ENCODE measurements at regions not wholly inside any gene's neighbourhood (a gene's known extent, or its start where the extent isn't known, plus 50 kb on each side); places are given as distances from the start of the nearest gene placed in this dataset.

- Mint-ChIP-seq H3K4me1 (no peaks in the 10 kb centered on the region), H3K36me3 (ENCODE audit: low read depth) (no peaks in the 10 kb centered on the region), H3K27ac (no peak overlapping the region), H3K9me3 (peaks cover 9% of the 10 kb centered on the region), H3K27me3 (no peaks in the 10 kb centered on the region), H3K4me3 (no peak overlapping the region)
- CTCF ChIA-PET = no interaction called here
- POLR2A ChIA-PET = no interaction called here
- DNase-seq = no peak
Observed at GRCh38 chr18:65288908-65289307, 461.9 kb upstream of the CDH7 start.

DNA sequence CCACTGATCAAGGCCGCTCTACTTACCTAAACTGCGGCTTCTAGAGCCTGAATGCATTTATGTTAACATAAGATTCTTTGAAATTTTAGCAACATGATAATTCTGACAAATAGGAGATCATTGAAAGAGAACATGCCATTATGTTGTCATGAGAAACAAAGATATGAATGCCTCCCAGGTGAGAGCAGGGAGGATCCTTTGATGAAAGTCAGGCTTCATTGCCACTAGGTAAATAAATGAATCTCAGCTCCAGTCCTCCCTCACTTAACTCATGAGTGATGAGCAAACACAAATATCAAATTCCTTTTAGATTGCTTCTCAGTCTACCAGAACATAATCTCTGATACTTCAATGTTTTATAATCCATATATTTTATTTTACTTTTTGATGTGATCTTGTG, 463.2 kb upstream of the CDH7 start:
- POLR2A ChIA-PET = no interaction called here
- no peak overlapping the region for H3K4me3 Mint-ChIP-seq
- no peaks in the 10 kb centered on the region for H3K4me1 Mint-ChIP-seq
- CTCF ChIA-PET = no interaction called here
- H3K27ac Mint-ChIP-seq = no peak overlapping the region
- no peak for DNase-seq
- H3K9me3 Mint-ChIP-seq = peaks cover 9% of the 10 kb centered on the region
- H3K36me3 Mint-ChIP-seq (ENCODE audit: low read depth) = no peaks in the 10 kb centered on the region
- H3K27me3 Mint-ChIP-seq = no peaks in the 10 kb centered on the region

DNA sequence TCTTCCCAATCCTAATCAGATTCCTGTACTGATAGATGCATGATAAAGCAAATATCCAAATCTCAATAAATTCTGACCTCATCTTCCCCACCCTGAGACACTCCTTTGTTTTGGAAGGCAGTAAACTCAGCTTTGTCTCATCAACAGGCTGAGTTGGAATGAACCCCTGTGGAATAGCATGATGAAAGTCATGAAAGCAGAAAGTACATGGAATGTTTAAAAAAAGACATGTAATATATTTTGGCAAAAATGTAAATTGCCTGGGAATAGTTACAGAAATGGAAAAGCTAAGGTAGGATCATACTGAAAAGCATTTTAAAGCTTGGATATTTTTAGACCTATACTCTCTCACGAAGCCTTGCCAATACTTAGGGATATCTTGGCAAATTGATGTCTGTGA, 468.7 kb upstream of the CDH7 start:
- H3K4me3 Mint-ChIP-seq = no peak overlapping the region
- CTCF ChIA-PET = no interaction called here

GRCh38 chr18:65279668-65280305, 471.0 kb upstream of the CDH7 start:
- peaks cover 5% of the 10 kb centered on the region for H3K9me3 Mint-ChIP-seq
- DNase-seq = no peak
- ChIA-PET POLR2A (no interaction called here), CTCF (no interaction called here)
- H3K4me3 Mint-ChIP-seq = no peak overlapping the region
- no peaks in the 10 kb centered on the region for H3K4me1 Mint-ChIP-seq
- no peak overlapping the region for H3K27ac Mint-ChIP-seq
- no peaks in the 10 kb centered on the region for H3K36me3 Mint-ChIP-seq (ENCODE audit: low read depth)
- H3K27me3 Mint-ChIP-seq = no peaks in the 10 kb centered on the region

More for the DNA sequence above, 468.7 kb upstream of the CDH7 start:
- Mint-ChIP-seq H3K27ac (no peak overlapping the region), H3K9me3 (peaks cover 10% of the 10 kb centered on the region), H3K27me3 (no peaks in the 10 kb centered on the region), H3K36me3 (ENCODE audit: low read depth) (no peaks in the 10 kb centered on the region), H3K4me1 (no peaks in the 10 kb centered on the region)
- DNase-seq = no peak
- POLR2A ChIA-PET = no interaction called here

GRCh38 chr18:65278939-65279667, 471.7 kb upstream of the CDH7 start:
- POLR2A ChIA-PET = no interaction called here
- H3K9me3 Mint-ChIP-seq = peaks cover 2% of the 10 kb centered on the region
- CTCF ChIA-PET = no interaction called here
- no peaks in the 10 kb centered on the region for H3K27me3 Mint-ChIP-seq
- H3K36me3 Mint-ChIP-seq (ENCODE audit: low read depth) = no peaks in the 10 kb centered on the region
- no peak overlapping the region for H3K4me3 Mint-ChIP-seq
- H3K4me1 Mint-ChIP-seq = no peaks in the 10 kb centered on the region
- no peak for DNase-seq
- no peak overlapping the region for H3K27ac Mint-ChIP-seq

DNA sequence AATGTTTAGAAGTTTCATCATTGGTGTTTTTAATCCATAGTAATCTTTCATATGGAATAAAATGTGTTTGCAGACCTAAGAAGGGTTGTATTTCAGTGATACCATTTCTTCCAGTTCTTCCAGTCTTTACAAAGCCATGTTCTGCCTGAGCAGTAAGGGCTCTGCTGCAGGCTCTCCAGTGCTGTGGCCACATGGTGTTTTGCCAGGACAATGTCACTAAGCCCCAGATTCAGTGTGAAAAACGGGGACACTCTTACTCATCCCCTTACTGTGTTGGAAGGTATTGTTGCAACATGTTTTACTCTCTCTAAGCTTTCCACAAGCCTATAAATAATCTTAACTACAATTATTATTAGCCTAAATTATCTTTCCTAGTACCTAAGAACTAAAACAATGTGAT, 481.4 kb upstream of the CDH7 start:
- no peaks in the 10 kb centered on the region for H3K27me3 Mint-ChIP-seq
- CTCF ChIA-PET = no interaction called here
- no peak for DNase-seq
- H3K36me3 Mint-ChIP-seq (ENCODE audit: low read depth) = no peaks in the 10 kb centered on the region
- H3K27ac Mint-ChIP-seq = no peak overlapping the region
- no peak overlapping the region for H3K4me3 Mint-ChIP-seq
- POLR2A ChIA-PET = no interaction called here
- H3K4me1 Mint-ChIP-seq = no peaks in the 10 kb centered on the region
- H3K9me3 Mint-ChIP-seq = no peaks in the 10 kb centered on the region

DNA sequence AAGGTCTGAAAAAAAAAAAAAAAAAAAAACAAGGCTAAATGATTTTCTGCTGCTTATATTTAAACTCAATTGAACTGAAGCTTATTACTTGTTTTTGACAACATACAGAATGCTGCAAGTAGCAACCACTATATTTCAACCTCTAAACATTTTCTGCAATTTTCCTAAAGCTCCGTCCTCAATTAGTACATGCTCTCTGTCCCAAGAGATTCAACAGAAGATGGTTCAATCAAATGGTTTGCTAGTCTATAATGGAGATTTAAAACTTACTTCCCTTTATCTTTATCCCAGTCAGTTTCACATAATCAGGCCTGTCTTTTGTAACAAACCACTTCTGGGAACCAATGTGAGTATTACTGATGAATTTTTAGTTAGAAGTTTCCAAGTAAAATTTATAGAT, 485.1 kb upstream of the CDH7 start:
- Mint-ChIP-seq H3K4me1 (no peaks in the 10 kb centered on the region), H3K36me3 (ENCODE audit: low read depth) (no peaks in the 10 kb centered on the region), H3K4me3 (no peak overlapping the region), H3K27me3 (no peaks in the 10 kb centered on the region), H3K27ac (no peak overlapping the region), H3K9me3 (peaks cover 2% of the 10 kb centered on the region)
- POLR2A ChIA-PET = no interaction called here
- CTCF ChIA-PET = no interaction called here
- DNase-seq = no peak

DNA sequence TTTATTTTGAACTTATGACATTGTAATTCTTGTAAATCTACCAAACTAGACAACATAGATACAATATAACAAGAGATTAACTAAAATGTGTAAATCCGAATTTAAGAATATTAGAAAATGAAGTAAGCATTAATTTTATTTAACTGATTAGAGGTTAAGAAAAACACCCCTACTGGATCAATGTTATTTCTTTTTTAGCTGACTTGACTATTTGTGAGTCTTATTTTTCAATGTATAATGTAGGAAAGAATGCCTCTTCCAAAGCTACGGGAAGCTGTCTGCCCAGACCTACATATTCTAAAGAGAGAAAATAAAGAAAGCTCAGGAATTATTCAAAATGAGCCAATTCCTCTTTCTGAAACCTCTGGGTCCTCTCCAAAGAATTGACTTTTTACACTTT, 490.8 kb upstream of the CDH7 start:
- CTCF ChIA-PET = no interaction called here
- Mint-ChIP-seq H3K4me1 (no peaks in the 10 kb centered on the region), H3K4me3 (no peak overlapping the region), H3K9me3 (peaks cover 8% of the 10 kb centered on the region), H3K27me3 (no peaks in the 10 kb centered on the region), H3K36me3 (ENCODE audit: low read depth) (no peaks in the 10 kb centered on the region), H3K27ac (no peak overlapping the region)
- POLR2A ChIA-PET = no interaction called here
- DNase-seq = no peak

DNA sequence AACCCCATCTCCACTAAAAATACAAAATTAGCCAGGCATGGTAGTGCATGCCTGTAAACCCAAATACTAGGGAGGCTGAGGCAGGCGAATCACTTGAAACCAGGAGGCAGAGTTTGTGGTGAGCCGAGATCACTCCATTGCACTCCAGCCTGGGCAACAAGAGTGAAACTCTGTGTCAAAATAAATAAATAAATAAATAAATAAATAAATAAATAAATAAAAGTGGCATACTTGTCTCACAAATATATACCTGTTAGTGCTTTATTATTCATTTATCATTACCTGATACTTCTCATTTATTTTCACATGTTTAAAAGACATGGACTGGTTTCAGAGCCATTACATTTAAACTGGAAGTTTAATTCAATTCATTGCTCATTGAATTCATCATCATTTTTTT, 491.4 kb upstream of the CDH7 start:
- POLR2A ChIA-PET = no interaction called here
- Mint-ChIP-seq H3K9me3 (peaks cover 8% of the 10 kb centered on the region), H3K27ac (no peak overlapping the region), H3K36me3 (ENCODE audit: low read depth) (no peaks in the 10 kb centered on the region), H3K4me1 (no peaks in the 10 kb centered on the region), H3K4me3 (no peak overlapping the region), H3K27me3 (no peaks in the 10 kb centered on the region)
- CTCF ChIA-PET = no interaction called here
- no peak for DNase-seq

GRCh38 chr18:65257149-65257548, 493.7 kb upstream of the CDH7 start:
- ChIA-PET CTCF (no interaction called here), POLR2A (no interaction called here)
- H3K4me3 Mint-ChIP-seq = no peak overlapping the region
- no peaks in the 10 kb centered on the region for H3K27me3 Mint-ChIP-seq
- H3K9me3 Mint-ChIP-seq = peaks cover 6% of the 10 kb centered on the region
- no peaks in the 10 kb centered on the region for H3K36me3 Mint-ChIP-seq (ENCODE audit: low read depth)
- no peaks in the 10 kb centered on the region for H3K4me1 Mint-ChIP-seq
- no peak for DNase-seq
- no peak overlapping the region for H3K27ac Mint-ChIP-seq

- no peaks in the 10 kb centered on the region for H3K36me3 Mint-ChIP-seq (ENCODE audit: low read depth)
- DNase-seq = no peak
- CTCF ChIA-PET = no interaction called here
- H3K27ac Mint-ChIP-seq = no peak overlapping the region
- peaks cover 6% of the 10 kb centered on the region for H3K9me3 Mint-ChIP-seq
- no peaks in the 10 kb centered on the region for H3K4me1 Mint-ChIP-seq
- no peaks in the 10 kb centered on the region for H3K27me3 Mint-ChIP-seq
- H3K4me3 Mint-ChIP-seq = no peak overlapping the region
- POLR2A ChIA-PET = no interaction called here
Observed at GRCh38 chr18:65255417-65255816, 495.4 kb upstream of the CDH7 start.

GRCh38 chr18:65239787-65240186, 511.0 kb upstream of the CDH7 start:
- Mint-ChIP-seq H3K27me3 (no peaks in the 10 kb centered on the region), H3K36me3 (ENCODE audit: low read depth) (no peaks in the 10 kb centered on the region), H3K9me3 (no peaks in the 10 kb centered on the region), H3K4me1 (no peaks in the 10 kb centered on the region), H3K27ac (no peak overlapping the region), H3K4me3 (no peak overlapping the region)
- CTCF ChIA-PET = no interaction called here
- POLR2A ChIA-PET = no interaction called here
- no peak for DNase-seq

DNA sequence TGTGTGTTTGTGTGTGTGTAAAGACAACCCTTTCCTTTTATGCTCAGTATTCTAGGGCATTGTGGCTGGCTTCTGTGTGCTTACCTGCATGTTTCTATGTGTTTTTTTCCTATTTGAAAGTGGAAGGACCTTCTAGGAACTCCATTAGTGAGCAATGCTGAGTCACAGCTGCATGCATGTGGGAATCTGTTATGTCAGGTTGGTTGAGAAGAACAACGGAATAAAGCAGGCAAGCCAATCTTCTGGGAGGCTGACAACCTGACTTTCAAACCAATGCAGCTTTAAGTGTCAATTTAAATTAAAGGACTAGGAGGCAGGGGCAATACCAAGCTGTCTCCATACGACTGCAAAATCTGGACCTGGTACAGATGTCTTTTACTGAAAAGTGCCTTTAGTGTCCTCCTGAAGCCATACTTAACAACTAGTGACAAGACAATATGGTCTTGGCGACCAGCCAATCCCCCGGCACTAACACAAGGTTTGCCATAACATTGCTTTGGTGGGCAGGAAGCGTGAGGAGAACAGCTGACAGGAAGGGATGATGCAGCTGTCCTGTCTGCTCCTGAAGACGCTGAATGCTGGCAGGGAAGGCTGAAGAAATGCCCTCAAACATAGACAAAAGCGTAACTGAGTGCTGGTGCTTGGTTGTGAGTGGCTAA, 514.7 kb upstream of the CDH7 start:
- Mint-ChIP-seq H3K9me3 (peaks cover 3% of the 10 kb centered on the region), H3K36me3 (ENCODE audit: low read depth) (no peaks in the 10 kb centered on the region), H3K27me3 (no peaks in the 10 kb centered on the region), H3K27ac (no peak overlapping the region), H3K4me1 (no peaks in the 10 kb centered on the region), H3K4me3 (no peak overlapping the region)
- ChIA-PET POLR2A (no interaction called here), CTCF (no interaction called here)
- DNase-seq = no peak

DNA sequence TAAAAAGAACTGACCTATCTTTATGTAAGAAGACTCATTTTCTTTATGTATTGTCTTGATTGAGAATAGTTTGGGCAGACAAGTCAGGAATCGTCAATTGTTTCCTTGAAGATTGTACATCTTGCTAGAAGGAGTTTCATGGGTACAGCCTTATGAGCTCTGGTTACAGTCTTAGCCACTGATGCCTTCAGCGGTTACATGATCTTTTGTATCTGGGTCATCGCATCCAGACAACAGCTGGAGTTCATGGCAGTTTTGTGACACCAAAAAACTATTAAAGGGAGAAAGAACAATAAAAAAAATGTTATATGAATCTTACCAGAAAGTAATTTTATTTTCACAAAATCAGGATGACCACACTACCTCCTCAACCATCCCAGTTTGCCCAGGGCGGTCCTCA, 520.5 kb upstream of the CDH7 start:
- Mint-ChIP-seq H3K27ac (no peak overlapping the region), H3K9me3 (peaks cover 3% of the 10 kb centered on the region), H3K27me3 (no peaks in the 10 kb centered on the region), H3K36me3 (ENCODE audit: low read depth) (no peaks in the 10 kb centered on the region), H3K4me1 (no peaks in the 10 kb centered on the region), H3K4me3 (no peak overlapping the region)
- ChIA-PET POLR2A (no interaction called here), CTCF (no interaction called here)
- DNase-seq = no peak

Data from activated CD4-positive, alpha-beta T cell treated with anti-CD3 and anti-CD28 coated beads, Interleukin-2, amount 10 ng/mL, durations not matched to agents 7 days and 5 days (primary cell).